Astrocyte of the cerebellum (primary cell): ENCODE measurements at regions not wholly inside any gene's neighbourhood (a gene's known extent, or its start where the extent isn't known, plus 50 kb on each side); places are given as distances from the start of the nearest gene placed in this dataset.

Experiments used
- DNase-seq: peaks from one replicate; pipeline ENCODE4 v3.0.0-alpha.2; 2011; ENCODE audit warnings: low read depth
- H3K4me3 ChIP-seq: 2 replicates; pipeline ENCODE4 v1.5.1; 2011; ENCODE audit warnings: mild to moderate bottlenecking, low read depth, low read length, moderate library complexity
- CTCF ChIP-seq: IDR thresholded peaks from 2 replicates; pipeline ENCODE4 v1.5.1; 2012; ENCODE audit warnings: low read length, low read depth, moderate library complexity, mild to moderate bottlenecking; ENCODE audit errors: missing control alignments
- in situ Hi-C: cut with HindIII; loops from 2 replicates; pipeline ENCODE4 v1.10.0; 2017; ENCODE audit warnings: low sequenced_read_pairs

- in situ Hi-C loops, result no loop called here
- no peak for TF ChIP-seq CTCF
- no peak overlapping the region for H3K4me3 ChIP-seq
- DNase-seq, result peak; percentile 34
Measured at GRCh38 chr18:56521263-56521662, 117.1 kb downstream of the TXNL1 start.

GRCh38 chr18:56517761-56518160 lies 120.6 kb downstream of the TXNL1 start:
- DNase-seq, result no peak
- in situ Hi-C loops, result no loop called here
- H3K4me3 ChIP-seq, result no peak overlapping the region
- TF ChIP-seq CTCF, result no peak

- TF ChIP-seq CTCF, result no peak
- no peak overlapping the region for H3K4me3 ChIP-seq
- in situ Hi-C loops, result no loop called here
- DNase-seq, result no peak
Measured at GRCh38 chr18:56517196-56517595, 121.2 kb downstream of the TXNL1 start.

GRCh38 chr18:56516789-56517188 lies 121.6 kb downstream of the TXNL1 start:
- no peak for TF ChIP-seq CTCF
- no peak overlapping the region for H3K4me3 ChIP-seq

GRCh38 chr18:56515522-56515921 lies 122.9 kb downstream of the TXNL1 start:
- in situ Hi-C loops, result no loop called here
- TF ChIP-seq CTCF, result no peak
- DNase-seq, result no peak
- no peak overlapping the region for H3K4me3 ChIP-seq

More at GRCh38 chr18:56516789-56517188, 121.6 kb downstream of the TXNL1 start:
- in situ Hi-C loops, result no loop called here
- DNase-seq, result peak; percentile 36

GRCh38 chr18:56511996-56512395 lies 126.4 kb downstream of the TXNL1 start:
- DNase-seq, result no peak
- H3K4me3 ChIP-seq, result no peak overlapping the region
- TF ChIP-seq CTCF, result no peak
- in situ Hi-C loops, result no loop called here

- no peak for DNase-seq
- in situ Hi-C loops, result no loop called here
- no peak for TF ChIP-seq CTCF
- no peak overlapping the region for H3K4me3 ChIP-seq
Measured at GRCh38 chr18:56510108-56510507, 128.3 kb downstream of the TXNL1 start.
